ENCODE measurements at regions not wholly inside any gene's neighbourhood (a gene's known extent, or its start where the extent isn't known, plus 50 kb on each side); places are given as distances from the start of the nearest gene placed in this dataset.
A peak's percentile ranks its signal among the peaks of the same experiment; 100 is the strongest.

- TF ChIP-seq E4F1 (IDR thresholded peaks at IDR 0.05; ENCODE audit: borderline replicate concordance, partially characterized antibody) (no peak), E2F4 (IDR thresholded peaks at IDR 0.05; ENCODE audit: low read depth, low read length) (no peak), TCF12 (IDR thresholded peaks at IDR 0.05; ENCODE audit: low read depth, low read length) (no peak), CBFB (IDR thresholded peaks at IDR 0.05; ENCODE audit: low read depth) (no peak), SREBF1 (IDR thresholded peaks at IDR 0.05; ENCODE audit: low read length) (no peak), ELK1 (IDR thresholded peaks at IDR 0.05; ENCODE audit: low read depth, low read length) (no peak), MAX (IDR thresholded peaks at IDR 0.05; ENCODE audit: low read depth, low read length) (peak; percentile 63; the same call in 1 of the 2 replicates), IKZF1 (conservative IDR thresholded peaks at IDR 0.05) (no peak; the same call in 1 of the 2 replicates), SUZ12 (IDR thresholded peaks at IDR 0.05; ENCODE audit: unreplicated experiment) (no peak), ZNF274 (IDR thresholded peaks at IDR 0.05; ENCODE audit: insufficient read depth, insufficient read length) (no peak), TCF7 (IDR thresholded peaks at IDR 0.05; ENCODE audit: borderline replicate concordance) (no peak), SKIL (IDR thresholded peaks at IDR 0.05; ENCODE audit: low read depth, poor library complexity, severe bottlenecking) (peak; percentile 50), PBX3 (IDR thresholded peaks at IDR 0.05; ENCODE audit: insufficient replicate concordance, low read depth, low read length) (no peak), ZNF217 (IDR thresholded peaks at IDR 0.05) (peak; percentile 90), ZBTB4 (CRISPR knock-in tag; IDR thresholded peaks at IDR 0.05) (no peak), BRCA1 (IDR thresholded peaks at IDR 0.05; ENCODE audit: low read depth, low read length) (no peak)
Measured at GRCh38 chr6:11366183-11366933, 133.9 kb upstream of the NEDD9 start (continued).

Measured in GM12878 (cell line).